T-helper 2 cell treated with Interferon-gamma antibody and Interleukin-4, amounts not matched to agents 5 μg/mL and 100 μg/mL, for 36 hours (primary cell): ENCODE measurements at regions not wholly inside any gene's neighbourhood (a gene's known extent, or its start where the extent isn't known, plus 50 kb on each side); places are given as distances from the start of the nearest gene placed in this dataset.

ENCODE experiments used
- DNase-seq: peaks from one replicate; pipeline ENCODE4 v3.0.0; 2021; ENCODE audit warnings: low spot score
- H3K27ac Mint-ChIP-seq: one replicate; pipeline ENCODE4 v1.8.0; 2021; ENCODE audit warnings: mild to moderate bottlenecking, mixed read lengths
- H3K27me3 Mint-ChIP-seq: one replicate; pipeline ENCODE4 v1.8.0; 2021; ENCODE audit warnings: low read depth, mixed read lengths
- H3K36me3 Mint-ChIP-seq: one replicate; pipeline ENCODE4 v1.8.0; 2021; ENCODE audit warnings: low read depth, mixed read lengths
- H3K4me1 Mint-ChIP-seq: one replicate; pipeline ENCODE4 v1.8.0; 2021; ENCODE audit warnings: low read depth, mixed read lengths
- H3K4me3 Mint-ChIP-seq: one replicate; pipeline ENCODE4 v1.8.0; 2022; ENCODE audit warnings: mild to moderate bottlenecking, moderate library complexity, mixed read lengths
- H3K9me3 Mint-ChIP-seq: one replicate; pipeline ENCODE4 v1.8.0; 2021; ENCODE audit warnings: mixed read lengths

- no peak overlapping the region for H3K27ac Mint-ChIP-seq
- no peak overlapping the region for H3K4me3 Mint-ChIP-seq
- DNase-seq: no peak
- peaks cover 22% of the 10 kb centered on the region for H3K4me1 Mint-ChIP-seq
- H3K36me3 Mint-ChIP-seq: peaks cover 3% of the 10 kb centered on the region
- no peaks in the 10 kb centered on the region for H3K27me3 Mint-ChIP-seq
- peaks cover 15% of the 10 kb centered on the region for H3K9me3 Mint-ChIP-seq
Observed at GRCh38 chr2:8232871-8233270, 449.0 kb upstream of the ID2 start.

DNA sequence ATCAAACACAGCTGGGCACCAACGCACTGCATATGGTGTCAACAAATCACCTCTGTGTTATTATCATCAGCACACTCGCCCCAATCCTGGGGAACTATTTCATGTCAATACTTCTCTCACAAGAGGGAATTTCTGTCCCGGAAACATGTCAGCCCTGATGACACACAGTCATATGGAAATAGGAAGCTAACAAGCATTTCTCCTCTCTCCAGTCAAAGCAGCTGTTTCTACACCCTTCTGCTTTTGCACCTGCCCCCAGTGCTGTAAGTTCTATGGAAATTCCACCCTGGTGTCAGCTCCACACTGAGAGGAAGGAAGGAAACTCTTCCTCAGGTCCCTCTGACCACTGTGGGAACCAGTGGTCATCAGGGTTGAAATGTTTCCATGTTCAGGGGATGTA lies 447.6 kb upstream of the ID2 start:
- Mint-ChIP-seq H3K27ac (no peak overlapping the region), H3K4me1 (peaks cover 26% of the 10 kb centered on the region), H3K27me3 (peaks cover 3% of the 10 kb centered on the region), H3K4me3 (no peak overlapping the region), H3K9me3 (peaks cover 15% of the 10 kb centered on the region), H3K36me3 (peaks cover 3% of the 10 kb centered on the region)
- DNase-seq: no peak

DNA sequence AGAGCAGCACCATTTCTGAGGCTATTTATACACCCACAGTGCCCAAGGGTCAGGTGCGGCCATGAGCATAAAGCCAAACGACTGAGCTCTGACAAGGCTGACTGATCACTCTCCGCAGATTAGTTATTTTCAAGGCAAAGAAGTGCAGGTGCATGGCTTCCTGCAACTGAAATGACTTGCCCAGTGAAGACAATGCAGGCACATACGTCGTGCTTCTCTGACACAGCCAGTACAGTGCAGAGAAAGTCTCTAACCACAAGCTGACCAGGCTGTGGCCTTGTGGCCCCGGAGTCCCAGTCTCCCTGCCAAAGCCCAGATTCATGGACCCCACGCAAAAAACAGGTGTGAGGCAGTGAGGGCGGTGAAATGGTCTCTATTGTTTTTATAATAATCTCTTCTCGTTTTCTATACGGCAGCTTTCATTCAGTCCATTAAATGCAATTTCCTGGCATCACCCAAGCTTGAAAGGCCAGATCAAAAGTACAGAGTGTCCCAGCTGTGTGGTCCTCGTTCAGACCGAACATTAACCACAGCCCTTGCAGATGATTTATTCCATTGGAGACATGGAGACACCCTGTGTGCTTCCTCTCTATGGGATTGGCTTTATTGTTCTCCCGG lies 447.0 kb upstream of the ID2 start:
- Mint-ChIP-seq H3K4me1 (peaks cover 26% of the 10 kb centered on the region), H3K9me3 (peaks cover 15% of the 10 kb centered on the region), H3K4me3 (no peak overlapping the region), H3K36me3 (no peaks in the 10 kb centered on the region), H3K27ac (no peak overlapping the region), H3K27me3 (peaks cover 3% of the 10 kb centered on the region)
- DNase-seq: no peak

GRCh38 chr2:8235419-8235818 lies 446.4 kb upstream of the ID2 start:
- no peaks in the 10 kb centered on the region for H3K36me3 Mint-ChIP-seq
- H3K4me1 Mint-ChIP-seq: peaks cover 25% of the 10 kb centered on the region

DNA sequence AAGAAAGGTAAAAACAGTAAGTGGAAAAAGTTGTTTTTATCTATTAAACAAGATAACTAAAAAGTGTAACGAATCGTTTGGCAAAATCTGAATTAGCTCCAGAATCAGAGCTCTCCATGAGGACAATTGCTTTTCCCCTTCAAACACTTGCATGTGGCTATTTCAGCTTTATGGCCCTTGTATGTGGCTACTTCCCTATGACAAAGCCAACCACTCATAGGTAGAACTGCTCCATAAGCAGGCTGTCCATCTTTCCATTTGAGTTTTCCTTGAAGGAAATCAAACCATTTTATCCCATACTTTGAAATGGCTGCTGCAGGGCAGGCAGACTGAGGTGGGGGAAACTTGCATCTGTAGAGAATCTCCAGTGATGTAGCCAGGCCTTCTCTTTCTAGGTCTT lies 445.5 kb upstream of the ID2 start:
- Mint-ChIP-seq H3K27ac (no peak overlapping the region), H3K4me3 (no peak overlapping the region)

More at GRCh38 chr2:8235419-8235818, 446.4 kb upstream of the ID2 start:
- no peak for DNase-seq
- peaks cover 3% of the 10 kb centered on the region for H3K27me3 Mint-ChIP-seq
- H3K9me3 Mint-ChIP-seq: peaks cover 14% of the 10 kb centered on the region
- H3K27ac Mint-ChIP-seq: no peak overlapping the region
- H3K4me3 Mint-ChIP-seq: no peak overlapping the region

GRCh38 chr2:8238521-8239230 lies 443.2 kb upstream of the ID2 start:
- Mint-ChIP-seq H3K4me1 (peaks cover 23% of the 10 kb centered on the region), H3K36me3 (no peaks in the 10 kb centered on the region), H3K27ac (peak overlapping the region; percentile 8), H3K9me3 (peaks cover 4% of the 10 kb centered on the region), H3K4me3 (peak overlapping the region; percentile 4), H3K27me3 (peaks cover 3% of the 10 kb centered on the region)
- DNase-seq: no peak

More for the DNA sequence above, 445.5 kb upstream of the ID2 start:
- peaks cover 3% of the 10 kb centered on the region for H3K27me3 Mint-ChIP-seq
- H3K4me1 Mint-ChIP-seq: peaks cover 23% of the 10 kb centered on the region
- no peaks in the 10 kb centered on the region for H3K36me3 Mint-ChIP-seq
- H3K9me3 Mint-ChIP-seq: peaks cover 7% of the 10 kb centered on the region
- DNase-seq: no peak

DNA sequence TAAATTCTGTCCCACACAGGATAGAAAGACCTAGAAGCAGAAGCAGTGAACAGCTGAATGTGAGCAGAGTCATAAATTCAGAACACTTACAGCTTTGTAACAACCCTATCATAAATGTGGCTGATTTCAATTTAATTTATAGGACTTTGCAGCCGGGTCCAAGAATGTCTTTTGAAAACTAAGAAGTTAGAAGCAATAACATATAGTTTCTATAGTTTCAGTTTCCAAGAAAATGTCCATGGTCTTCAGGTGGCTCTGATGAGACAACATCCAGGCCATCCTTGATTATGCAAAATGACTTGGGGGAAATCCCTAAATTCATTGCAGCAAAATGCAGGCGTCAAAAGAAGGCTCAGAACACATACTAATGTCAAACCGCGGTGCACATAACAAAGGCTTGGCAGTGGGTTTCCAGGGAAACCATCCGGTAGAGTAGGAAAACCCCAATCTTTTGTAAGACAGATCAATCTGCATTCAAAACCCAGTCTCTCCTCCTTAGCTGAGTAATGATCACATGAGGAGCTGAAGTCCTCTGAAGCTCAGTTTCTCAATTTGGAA lies 442.2 kb upstream of the ID2 start:
- H3K4me1 Mint-ChIP-seq: peaks cover 21% of the 10 kb centered on the region
- H3K4me3 Mint-ChIP-seq: no peak overlapping the region
- H3K27ac Mint-ChIP-seq: no peak overlapping the region
- DNase-seq: peak; percentile 75
- peaks cover 3% of the 10 kb centered on the region for H3K27me3 Mint-ChIP-seq
- peaks cover under 1% of the 10 kb centered on the region for H3K36me3 Mint-ChIP-seq
- H3K9me3 Mint-ChIP-seq: peaks cover 12% of the 10 kb centered on the region

- H3K9me3 Mint-ChIP-seq: peaks cover 30% of the 10 kb centered on the region
- no peak for DNase-seq
- H3K4me3 Mint-ChIP-seq: no peak overlapping the region
- H3K4me1 Mint-ChIP-seq: peaks cover 15% of the 10 kb centered on the region
- peaks cover 3% of the 10 kb centered on the region for H3K27me3 Mint-ChIP-seq
- peaks cover 10% of the 10 kb centered on the region for H3K36me3 Mint-ChIP-seq
- H3K27ac Mint-ChIP-seq: no peak overlapping the region
Observed at GRCh38 chr2:8241317-8241716, 440.5 kb upstream of the ID2 start.

DNA sequence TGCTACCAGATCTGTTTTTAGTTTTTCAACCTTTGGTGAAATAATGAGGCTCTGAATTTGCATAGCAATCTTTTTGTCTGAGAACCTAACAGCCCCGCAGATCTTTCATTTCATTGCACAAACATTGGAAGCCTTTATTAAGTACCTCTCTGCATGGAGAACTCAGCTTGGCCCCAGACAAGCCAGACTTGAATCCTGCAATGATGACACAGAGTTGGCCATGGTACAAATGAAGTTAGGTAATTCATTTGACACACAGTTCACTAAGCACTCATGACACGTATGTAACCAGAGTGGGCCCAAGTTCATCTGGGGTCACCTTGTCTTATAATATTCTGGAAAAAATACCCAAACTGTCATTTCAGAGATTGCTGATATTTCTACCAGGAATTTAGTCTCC lies 439.1 kb upstream of the ID2 start:
- Mint-ChIP-seq H3K4me1 (peaks cover 15% of the 10 kb centered on the region), H3K4me3 (no peak overlapping the region), H3K9me3 (peaks cover 42% of the 10 kb centered on the region), H3K27me3 (peaks cover 3% of the 10 kb centered on the region), H3K36me3 (peaks cover 10% of the 10 kb centered on the region), H3K27ac (no peak overlapping the region)
- no peak for DNase-seq

GRCh38 chr2:8243748-8244400 lies 438.0 kb upstream of the ID2 start:
- Mint-ChIP-seq H3K36me3 (peaks cover 10% of the 10 kb centered on the region), H3K27ac (no peak overlapping the region), H3K27me3 (peaks cover 2% of the 10 kb centered on the region)

DNA sequence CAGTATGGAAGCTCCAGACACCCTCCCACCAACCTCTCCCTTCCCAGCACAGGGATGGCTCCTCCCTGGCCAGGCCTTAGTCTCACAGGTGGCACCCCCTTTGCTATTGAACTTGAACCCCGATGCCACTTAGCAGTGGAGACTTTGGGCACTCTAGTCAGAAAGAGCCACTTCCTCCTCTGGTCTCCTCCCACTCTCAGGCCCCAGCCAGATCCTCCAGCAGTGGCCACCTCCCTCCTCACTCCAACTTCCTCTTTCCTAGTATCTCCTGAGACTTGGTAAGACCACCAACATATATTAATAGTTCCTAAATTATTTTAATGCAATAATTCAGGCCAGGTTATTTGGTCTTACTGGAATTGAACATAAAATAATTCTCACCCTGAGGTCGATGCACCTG lies 437.2 kb upstream of the ID2 start:
- peaks cover 5% of the 10 kb centered on the region for H3K4me1 Mint-ChIP-seq
- peaks cover 42% of the 10 kb centered on the region for H3K9me3 Mint-ChIP-seq
- no peak overlapping the region for H3K4me3 Mint-ChIP-seq
- H3K27me3 Mint-ChIP-seq: no peaks in the 10 kb centered on the region
- no peak overlapping the region for H3K27ac Mint-ChIP-seq
- DNase-seq: no peak
- peaks cover 10% of the 10 kb centered on the region for H3K36me3 Mint-ChIP-seq

More at GRCh38 chr2:8243748-8244400, 438.0 kb upstream of the ID2 start:
- Mint-ChIP-seq H3K4me1 (peaks cover 12% of the 10 kb centered on the region), H3K4me3 (no peak overlapping the region), H3K9me3 (peaks cover 42% of the 10 kb centered on the region)
- no peak for DNase-seq

GRCh38 chr2:8246137-8246536 lies 435.7 kb upstream of the ID2 start:
- no peak overlapping the region for H3K27ac Mint-ChIP-seq
- no peaks in the 10 kb centered on the region for H3K27me3 Mint-ChIP-seq
- H3K4me1 Mint-ChIP-seq: no peaks in the 10 kb centered on the region
- peaks cover 56% of the 10 kb centered on the region for H3K9me3 Mint-ChIP-seq
- H3K4me3 Mint-ChIP-seq: no peak overlapping the region
- no peak for DNase-seq
- peaks cover 11% of the 10 kb centered on the region for H3K36me3 Mint-ChIP-seq

GRCh38 chr2:8247905-8248622 lies 433.8 kb upstream of the ID2 start:
- no peak for DNase-seq

DNA sequence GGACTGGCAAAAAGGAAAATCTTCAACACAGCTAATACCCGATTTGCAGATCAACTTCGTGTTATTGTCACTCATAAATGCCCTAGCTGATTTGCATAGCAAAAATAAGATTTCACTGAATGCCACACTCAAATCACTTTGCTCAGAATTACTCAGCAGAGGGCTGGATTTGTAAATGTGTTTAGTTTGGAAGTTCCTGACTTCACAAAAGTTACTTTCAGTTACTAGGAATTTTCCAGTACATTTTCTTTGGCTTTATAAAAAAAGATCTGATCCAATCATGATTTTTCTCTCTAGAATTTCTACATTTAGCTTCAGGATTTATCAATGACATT lies 433.3 kb upstream of the ID2 start:
- Mint-ChIP-seq H3K27me3 (no peaks in the 10 kb centered on the region), H3K36me3 (peaks cover 11% of the 10 kb centered on the region), H3K4me3 (no peak overlapping the region), H3K27ac (no peak overlapping the region), H3K9me3 (peaks cover 56% of the 10 kb centered on the region), H3K4me1 (no peaks in the 10 kb centered on the region)
- DNase-seq: no peak

More at GRCh38 chr2:8247905-8248622, 433.8 kb upstream of the ID2 start:
- no peaks in the 10 kb centered on the region for H3K27me3 Mint-ChIP-seq
- H3K9me3 Mint-ChIP-seq: peaks cover 59% of the 10 kb centered on the region
- H3K4me1 Mint-ChIP-seq: no peaks in the 10 kb centered on the region
- H3K27ac Mint-ChIP-seq: no peak overlapping the region
- H3K36me3 Mint-ChIP-seq: peaks cover 11% of the 10 kb centered on the region
- H3K4me3 Mint-ChIP-seq: no peak overlapping the region
